HG02973 (cell line): ENCODE measurements at regions not wholly inside any gene's neighbourhood (a gene's known extent, or its start where the extent isn't known, plus 50 kb on each side); places are given as distances from the start of the nearest gene placed in this dataset.

ENCODE experiments used
- ATAC-seq: cut with Tn5 transposase; IDR thresholded peaks from one replicate; pipeline ENCODE4 v1.9.1; 2021; ENCODE audit warnings: moderate library complexity; ENCODE audit not compliant: unreplicated experiment

GRCh38 chr16:48904333-48904732 lies 294.4 kb upstream of the N4BP1 start:
- no peak for ATAC-seq

GRCh38 chr16:48903039-48903438 lies 293.1 kb upstream of the N4BP1 start:
- ATAC-seq = no peak

GRCh38 chr16:48901712-48902374 lies 291.9 kb upstream of the N4BP1 start:
- ATAC-seq = no peak

GRCh38 chr16:48899500-48899899 lies 289.5 kb upstream of the N4BP1 start:
- ATAC-seq = no peak

- no peak for ATAC-seq
Measured at GRCh38 chr16:48897698-48898205, 287.8 kb upstream of the N4BP1 start.

- no peak for ATAC-seq
Measured at GRCh38 chr16:48895142-48895541, 285.2 kb upstream of the N4BP1 start.

GRCh38 chr16:48892893-48893292 lies 282.9 kb upstream of the N4BP1 start:
- ATAC-seq = no peak

GRCh38 chr16:48887646-48888210 lies 277.7 kb upstream of the N4BP1 start:
- no peak for ATAC-seq

- ATAC-seq = no peak
Measured at GRCh38 chr16:48885471-48885870, 275.5 kb upstream of the N4BP1 start.

GRCh38 chr16:48881272-48881671 lies 271.3 kb upstream of the N4BP1 start:
- ATAC-seq = no peak

- no peak for ATAC-seq
Measured at GRCh38 chr16:48879223-48880122, 269.5 kb upstream of the N4BP1 start.

- ATAC-seq = no peak
Measured at GRCh38 chr16:48877946-48878345, 268.0 kb upstream of the N4BP1 start.

GRCh38 chr16:48870141-48870540 lies 260.2 kb upstream of the N4BP1 start:
- no peak for ATAC-seq

GRCh38 chr16:48865520-48865919 lies 255.5 kb upstream of the N4BP1 start:
- no peak for ATAC-seq

GRCh38 chr16:48864055-48864454 lies 254.1 kb upstream of the N4BP1 start:
- ATAC-seq = no peak

- ATAC-seq = no peak
Measured at GRCh38 chr16:48862087-48862532, 252.1 kb upstream of the N4BP1 start.

- no peak for ATAC-seq
Measured at GRCh38 chr16:48860341-48860740, 250.4 kb upstream of the N4BP1 start.

- ATAC-seq = no peak
Measured at GRCh38 chr16:48852951-48853350, 243.0 kb upstream of the N4BP1 start.

GRCh38 chr16:48852458-48852857 lies 242.5 kb upstream of the N4BP1 start:
- no peak for ATAC-seq

GRCh38 chr16:48850097-48850770 lies 240.3 kb upstream of the N4BP1 start:
- ATAC-seq = no peak

- ATAC-seq = no peak
Measured at GRCh38 chr16:48846277-48846676, 236.3 kb upstream of the N4BP1 start.
